Thyroid gland (tissue), 4 donors: ENCODE measurements at regions not wholly inside any gene's neighbourhood (a gene's known extent, or its start where the extent isn't known, plus 50 kb on each side); places are given as distances from the start of the nearest gene placed in this dataset.

Source experiments
- DNase-seq, 2 donors: peaks; one replicate each; pipeline ENCODE4 v3.0.0-alpha.2; 2019
- H3K27ac ChIP-seq, 3 donors: fragments of 200-600 bp; sonication (generic); 1 replicate in 2 of 3; 2 replicates in 1 of 3; pipeline ENCODE4 v1.5.1; 2016 to 2019; ENCODE audit warnings: mild to moderate bottlenecking in 1 of 3, moderate library complexity in 1 of 3
- H3K27me3 ChIP-seq: fragments of 200-600 bp; sonication (generic); one replicate; pipeline ENCODE4 v1.5.1; 2019
- H3K36me3 ChIP-seq, 2 donors: fragments of 200-600 bp; sonication (generic); one replicate each; pipeline ENCODE4 v1.5.1; 2016 to 2019
- H3K4me1 ChIP-seq, 2 donors: fragments of 200-600 bp; sonication (generic); one replicate each; pipeline ENCODE4 v1.5.1; 2017 to 2019
- H3K4me3 ChIP-seq, 3 donors: fragments of 200-600 bp; sonication (generic); replicated peaks in 1 of 3; 1 replicate in 2 of 3; 2 replicates in 1 of 3; pipeline ENCODE4 v1.5.1; 2016; ENCODE audit warnings: mild to moderate bottlenecking in 1 of 3
- H3K9me3 ChIP-seq: fragments of 200-600 bp; sonication (generic); one replicate; pipeline ENCODE4 v1.5.1; 2017
- POLR2A ChIP-seq, 2 donors: fragments of 450-650 bp; IDR thresholded peaks; one replicate each; pipeline ENCODE4 v1.6.1; 2017; ENCODE audit warnings: antibody characterized with exemption in 2 of 2, mild to moderate bottlenecking in 2 of 2, moderate library complexity in 1 of 2
- WGBS, 2 donors: methylation state at CpG; one replicate each; pipeline ENCODE4 v1.1.5; 2017; 5-methylcytosine and 5-hydroxymethylcytosine counted together
- intact Hi-C: fragments of 100-400 bp; cut with DNase I; formaldehyde crosslinking; loops from one replicate; pipeline ENCODE4 v1.15.1; 2023
- TF ChIP-seq, protein P1 (sequence below), 6 experiments: fragments of 200-600 bp in 3 of 6; fragments of 450-650 bp in 3 of 6; sonication (generic) in 3 of 6; IDR thresholded peaks; one replicate each; pipeline ENCODE4 v1.5.1; 2016 to 2019; ENCODE audit warnings: antibody characterized with exemption in 6 of 6, mild to moderate bottlenecking in 2 of 6, inconsistent platforms in 1 of 6, moderate library complexity in 1 of 6

DNA sequence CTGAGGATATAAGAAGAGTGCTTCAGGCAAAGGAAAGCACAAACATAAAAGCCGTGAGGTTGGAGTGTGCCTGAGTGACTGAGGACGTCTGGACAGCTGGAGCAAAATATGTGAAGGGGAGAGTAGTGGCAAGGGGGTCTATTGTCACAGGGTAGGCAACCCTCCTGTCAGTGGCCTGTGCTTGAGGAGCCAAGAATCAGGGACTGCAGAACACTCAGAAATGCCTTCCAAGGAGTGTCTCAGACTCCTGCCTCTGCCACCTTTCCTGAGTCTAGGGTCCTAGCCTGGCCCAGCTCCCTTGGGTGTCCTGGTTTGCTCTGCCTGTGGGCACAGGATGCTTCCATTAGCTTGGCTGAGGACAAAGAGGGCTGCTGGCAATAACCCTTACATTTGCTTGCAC, 152.5 kb upstream of the PJA1 start:
- DNase-seq = no peak

GRCh38 chrX:69314436-69315348, 149.4 kb upstream of the PJA1 start:
- 70 to 82% methylated on average over 14 to 17 of the region's 20 CpGs for WGBS, 2 donors
- peaks cover 5 to 10% of the 10 kb centered on the region in 2 donors for H3K4me1 ChIP-seq
- no peaks in the 10 kb centered on the region for H3K9me3 ChIP-seq
- intact Hi-C loops = no loop called here
- no peak overlapping the region for H3K4me3 ChIP-seq
- DNase-seq = no peak
- TF ChIP-seq POLR2A (IDR thresholded peaks at IDR 0.05) = no peak
- TF ChIP-seq, protein P1, sequence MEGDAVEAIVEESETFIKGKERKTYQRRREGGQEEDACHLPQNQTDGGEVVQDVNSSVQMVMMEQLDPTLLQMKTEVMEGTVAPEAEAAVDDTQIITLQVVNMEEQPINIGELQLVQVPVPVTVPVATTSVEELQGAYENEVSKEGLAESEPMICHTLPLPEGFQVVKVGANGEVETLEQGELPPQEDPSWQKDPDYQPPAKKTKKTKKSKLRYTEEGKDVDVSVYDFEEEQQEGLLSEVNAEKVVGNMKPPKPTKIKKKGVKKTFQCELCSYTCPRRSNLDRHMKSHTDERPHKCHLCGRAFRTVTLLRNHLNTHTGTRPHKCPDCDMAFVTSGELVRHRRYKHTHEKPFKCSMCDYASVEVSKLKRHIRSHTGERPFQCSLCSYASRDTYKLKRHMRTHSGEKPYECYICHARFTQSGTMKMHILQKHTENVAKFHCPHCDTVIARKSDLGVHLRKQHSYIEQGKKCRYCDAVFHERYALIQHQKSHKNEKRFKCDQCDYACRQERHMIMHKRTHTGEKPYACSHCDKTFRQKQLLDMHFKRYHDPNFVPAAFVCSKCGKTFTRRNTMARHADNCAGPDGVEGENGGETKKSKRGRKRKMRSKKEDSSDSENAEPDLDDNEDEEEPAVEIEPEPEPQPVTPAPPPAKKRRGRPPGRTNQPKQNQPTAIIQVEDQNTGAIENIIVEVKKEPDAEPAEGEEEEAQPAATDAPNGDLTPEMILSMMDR (IDR thresholded peaks at IDR 0.05) = no peak
- H3K36me3 ChIP-seq = no peaks in the 10 kb centered on the region
- no peak overlapping the region for H3K27ac ChIP-seq
- no peaks in the 10 kb centered on the region for H3K27me3 ChIP-seq

More for the DNA sequence above, 152.5 kb upstream of the PJA1 start:
- Histone ChIP-seq H3K4me1 (peaks cover 0 to under 1% of the 10 kb centered on the region in 2 donors), H3K27me3 (no peaks in the 10 kb centered on the region), H3K36me3 (no peaks in the 10 kb centered on the region), H3K4me3 (no peak overlapping the region), H3K9me3 (no peaks in the 10 kb centered on the region), H3K27ac (no peak overlapping the region)
- 14 to 38% methylated on average over 2 of the region's 2 CpGs for WGBS, 2 donors
- intact Hi-C loops = no loop called here
- no peak for TF ChIP-seq POLR2A (IDR thresholded peaks at IDR 0.05)
- TF ChIP-seq, protein P1 (IDR thresholded peaks at IDR 0.05) = no peak

- 79 to 93% methylated on average over 5 to 6 of the region's 6 CpGs for WGBS, 2 donors
- no peak overlapping the region for H3K4me3 ChIP-seq
- peaks cover 5 to 10% of the 10 kb centered on the region in 2 donors for H3K4me1 ChIP-seq
- no peaks in the 10 kb centered on the region for H3K9me3 ChIP-seq
- intact Hi-C loops = no loop called here
- no peak overlapping the region for H3K27ac ChIP-seq
- TF ChIP-seq, protein P1 (IDR thresholded peaks at IDR 0.05) = no peak
- no peak for TF ChIP-seq POLR2A (IDR thresholded peaks at IDR 0.05)
- H3K27me3 ChIP-seq = no peaks in the 10 kb centered on the region
- no peak for DNase-seq
- H3K36me3 ChIP-seq = no peaks in the 10 kb centered on the region
Observed at GRCh38 chrX:69313617-69314290, 148.5 kb upstream of the PJA1 start.

GRCh38 chrX:69311936-69312670, 146.8 kb upstream of the PJA1 start:
- DNase-seq = peak; percentile 41 to 61
- Histone ChIP-seq H3K27me3 (no peaks in the 10 kb centered on the region), H3K27ac (no peak overlapping the region), H3K36me3 (no peaks in the 10 kb centered on the region), H3K4me3 (no peak overlapping the region), H3K4me1 (peaks cover 5 to 10% of the 10 kb centered on the region in 2 donors), H3K9me3 (no peaks in the 10 kb centered on the region)
- 67 to 76% methylated on average over 11 of the region's 11 CpGs for WGBS, 2 donors
- intact Hi-C loops = no loop called here
- TF ChIP-seq POLR2A (IDR thresholded peaks at IDR 0.05) = no peak
- TF ChIP-seq, protein P1 (IDR thresholded peaks at IDR 0.05) = no peak
